Hematopoietic multipotent progenitor cell treated with erythropoietin and hydrocortisone succinate and interleukin-3 and kit ligand, for 4 days (in vitro differentiated cells): ENCODE measurements at regions not wholly inside any gene's neighbourhood (a gene's known extent, or its start where the extent isn't known, plus 50 kb on each side); places are given as distances from the start of the nearest gene placed in this dataset.
"Not testable (repeated sequence)": the region's sequence is repeated elsewhere in the genome, so short reads cannot be mapped to it uniquely, and the experiment has no call there.

ENCODE experiments used
- DNase-seq: peaks from one replicate; pipeline ENCODE4 v3.0.0-alpha.2; 2015

DNA sequence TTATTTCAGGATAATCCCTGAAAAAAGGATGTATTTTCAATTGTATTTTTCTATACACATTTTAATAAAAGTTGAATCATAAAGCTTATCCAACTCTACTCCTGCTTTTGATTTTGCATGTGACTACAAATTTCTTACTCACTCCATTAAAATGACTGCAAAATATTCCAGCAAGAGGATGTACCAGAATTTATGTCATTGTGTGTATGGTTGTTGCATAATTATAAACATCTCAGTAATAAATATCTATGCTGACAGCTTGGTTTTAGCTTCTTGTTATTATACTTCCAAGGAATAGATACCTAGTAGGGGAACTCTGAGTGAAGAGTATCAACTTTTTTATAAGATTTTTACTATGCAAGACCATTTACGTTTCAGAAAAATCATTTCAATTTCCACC is 463.2 kb upstream of the RUNX1 start:
- no peak for DNase-seq

GRCh38 chr21:35511696-35512162 is 462.6 kb upstream of the RUNX1 start:
- no peak for DNase-seq

GRCh38 chr21:35510957-35511695 is 462.0 kb upstream of the RUNX1 start:
- no peak for DNase-seq

- DNase-seq, result no peak
Observed at GRCh38 chr21:35510294-35510693, 461.2 kb upstream of the RUNX1 start.

- DNase-seq, result peak; percentile 75
Observed at GRCh38 chr21:35509001-35509704, 460.1 kb upstream of the RUNX1 start.

DNA sequence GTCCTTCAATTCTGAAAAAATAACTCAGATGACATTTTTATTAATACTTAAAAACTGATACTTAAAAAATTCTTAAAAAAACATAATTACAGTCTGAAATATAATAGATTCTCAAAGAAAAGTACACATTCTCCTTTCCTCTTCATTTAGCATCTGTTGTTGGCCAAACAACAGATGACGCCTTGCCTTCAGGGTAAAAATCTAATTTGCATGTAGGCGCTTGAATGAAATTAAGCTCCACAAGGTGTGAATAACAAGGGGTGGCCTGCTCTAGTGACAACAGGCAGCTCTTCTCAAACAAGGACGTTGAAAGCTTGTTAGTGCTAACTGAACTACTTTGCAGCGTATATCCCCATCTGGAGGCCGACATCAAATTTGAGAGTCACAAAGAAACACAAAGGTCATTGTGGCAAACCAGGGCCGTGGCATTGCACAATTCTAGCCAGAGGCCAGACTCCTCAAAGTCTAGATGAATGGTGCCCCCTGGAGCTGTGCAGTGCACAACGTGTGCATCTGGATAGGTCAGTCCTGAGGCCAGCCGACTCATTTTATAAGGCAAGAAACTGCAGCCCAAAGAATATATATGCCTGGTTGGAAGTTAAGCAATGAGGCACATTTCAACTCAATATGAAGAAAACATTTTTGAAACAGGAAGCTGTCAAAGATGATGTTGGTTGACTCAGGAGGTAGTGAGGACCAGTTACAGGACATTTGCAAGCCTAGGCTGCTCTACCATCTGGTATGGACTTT is 459.2 kb upstream of the RUNX1 start:
- peak; percentile 93 for DNase-seq

- DNase-seq, result peak; percentile 69
Observed at GRCh38 chr21:35507181-35507759, 458.2 kb upstream of the RUNX1 start.

DNA sequence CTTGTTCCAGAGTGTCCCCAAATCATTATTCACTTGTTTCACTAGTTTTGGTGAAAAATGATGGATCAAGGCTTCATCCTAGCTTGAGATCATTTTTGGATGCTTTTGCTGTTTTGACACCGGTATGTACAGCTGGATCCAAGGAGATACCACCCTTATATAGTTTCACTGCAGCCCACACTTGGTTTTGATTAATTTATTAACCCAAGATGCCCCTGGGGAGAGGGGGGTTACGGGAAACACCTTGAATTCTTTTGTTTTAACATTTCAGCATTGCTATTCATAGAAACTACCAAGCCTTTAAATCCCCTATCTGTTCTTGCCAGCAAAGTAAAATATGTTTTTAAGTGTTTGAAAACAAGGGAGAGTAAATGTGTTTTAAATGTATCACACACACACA is 457.7 kb upstream of the RUNX1 start:
- no peak for DNase-seq

DNA sequence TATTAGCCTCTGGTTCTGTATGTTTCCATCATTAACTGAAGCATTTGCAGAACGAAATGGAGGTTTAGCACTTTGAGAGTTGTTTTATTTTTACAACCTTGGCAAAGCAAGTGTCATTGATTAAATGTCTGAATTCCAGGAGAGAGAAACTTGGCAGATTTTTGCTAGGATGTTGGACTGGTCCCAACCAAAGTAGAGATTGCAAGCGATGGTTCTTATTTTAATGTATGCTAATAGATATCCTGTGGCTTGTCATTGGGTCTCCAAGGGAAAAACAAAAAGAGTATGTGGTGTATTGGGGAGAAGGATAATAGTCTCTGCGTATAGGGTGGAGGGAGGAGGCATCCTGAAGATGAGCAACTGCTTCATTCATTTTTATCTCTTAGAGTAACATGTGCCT is 457.2 kb upstream of the RUNX1 start:
- DNase-seq, result no peak

- DNase-seq, result no peak
Observed at GRCh38 chr21:35504951-35505466, 455.9 kb upstream of the RUNX1 start.

DNA sequence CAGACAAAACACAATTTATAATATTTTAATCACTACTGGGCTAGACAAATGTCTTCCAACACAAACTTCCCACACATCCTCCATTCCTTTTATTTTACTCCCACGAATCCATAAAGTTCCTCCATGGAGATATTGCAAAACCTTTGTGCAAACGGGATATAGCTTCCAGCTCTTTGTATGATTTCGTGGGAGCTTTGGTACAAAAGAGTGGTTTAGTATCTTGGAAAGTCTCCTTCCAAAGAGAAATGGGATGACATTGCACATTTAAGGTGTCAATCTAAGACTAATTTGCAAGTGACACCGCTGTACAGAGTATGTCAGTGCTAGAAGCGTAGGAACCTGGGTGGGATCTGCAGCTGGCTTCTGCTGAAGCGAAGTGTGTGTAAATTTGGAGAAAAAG is 455.2 kb upstream of the RUNX1 start:
- peak; percentile 36 for DNase-seq

DNA sequence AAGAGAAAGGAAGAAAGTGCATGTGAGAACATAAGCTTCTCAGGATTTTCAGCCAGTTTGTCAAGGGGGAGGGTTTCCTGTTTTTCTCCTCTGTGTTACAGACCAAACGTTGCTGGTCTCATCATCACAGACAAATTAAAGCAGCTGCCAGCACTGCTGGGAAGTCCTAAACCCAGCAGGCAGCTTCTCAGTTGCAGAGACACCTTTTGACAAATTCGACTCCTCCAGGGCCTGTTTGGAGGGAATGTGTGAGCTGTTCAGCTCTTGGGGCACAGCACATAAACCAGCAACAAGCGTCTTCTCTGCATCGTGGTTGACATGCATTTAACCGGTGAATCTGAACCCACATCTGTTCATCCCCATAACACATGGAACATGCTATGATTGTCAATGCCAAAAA is 454.6 kb upstream of the RUNX1 start:
- DNase-seq, result peak; percentile 53

DNA sequence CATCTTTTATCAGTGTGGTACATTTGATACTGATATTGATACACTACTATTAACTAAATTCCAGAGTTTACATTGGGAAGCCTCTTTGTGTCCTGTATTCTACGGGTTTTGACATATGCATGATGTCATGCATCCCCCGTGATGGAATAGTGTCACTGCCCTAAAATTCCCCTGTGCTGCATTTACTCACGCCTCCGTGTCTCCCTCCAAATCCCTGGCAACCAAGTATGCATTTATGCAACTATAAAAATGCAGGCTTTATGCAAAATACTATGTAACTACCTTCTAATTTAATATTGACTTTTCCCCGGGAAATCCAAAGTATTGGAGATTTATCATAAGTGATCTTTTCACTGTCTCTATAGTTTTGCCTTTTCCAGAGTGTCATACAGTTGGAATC is 453.7 kb upstream of the RUNX1 start:
- DNase-seq, result no peak

DNA sequence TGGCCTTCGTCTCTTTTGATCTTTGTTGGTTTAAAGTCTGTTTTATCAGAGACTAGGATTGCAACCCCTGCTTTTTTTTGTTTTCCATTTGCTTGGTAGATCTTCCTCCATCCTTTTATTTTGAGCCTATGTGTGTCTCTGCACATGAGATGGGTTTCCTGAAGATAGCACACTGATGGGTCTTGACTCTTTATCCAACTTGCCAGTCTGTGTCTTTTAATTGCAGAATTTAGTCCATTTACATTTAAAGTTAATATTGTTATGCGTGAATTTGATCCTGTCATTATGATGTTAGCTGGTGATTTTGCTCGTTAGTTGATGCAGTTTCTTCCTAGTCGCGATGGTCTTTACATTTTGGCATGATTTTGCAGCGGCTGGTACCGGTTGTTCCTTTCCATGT is 448.4 kb upstream of the RUNX1 start:
- DNase-seq, result not testable (repeated sequence)

- no peak for DNase-seq
Observed at GRCh38 chr21:35491920-35492678, 443.0 kb upstream of the RUNX1 start.

GRCh38 chr21:35491114-35491513 is 442.0 kb upstream of the RUNX1 start:
- DNase-seq, result no peak

DNA sequence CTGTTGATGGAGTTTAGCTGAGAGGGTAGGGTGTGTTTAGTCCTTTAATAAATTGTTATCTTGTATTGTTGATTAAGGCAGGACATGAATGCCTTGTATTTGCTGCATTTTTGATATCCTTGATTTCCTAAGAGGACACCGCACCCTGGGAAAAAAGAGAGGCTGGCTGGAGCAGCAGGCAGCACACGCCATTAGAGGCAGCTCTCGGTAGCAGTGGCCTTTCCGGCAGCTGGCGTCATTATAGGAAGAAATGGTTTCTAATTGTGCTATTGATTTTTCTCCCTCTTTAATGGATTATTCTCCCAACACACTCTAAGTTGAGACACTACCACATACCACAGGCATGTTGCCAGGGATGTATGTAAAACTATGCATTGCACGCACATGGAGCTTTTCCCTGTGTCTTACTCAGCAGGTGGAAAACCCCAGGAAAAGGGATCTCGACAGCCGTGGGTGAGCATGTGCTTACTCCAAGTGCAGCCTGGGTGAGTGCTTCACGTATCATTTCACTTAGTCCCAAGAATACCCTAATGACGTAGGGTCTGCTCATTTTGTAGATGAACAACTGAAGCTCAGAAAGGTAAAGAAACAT is 440.4 kb upstream of the RUNX1 start:
- DNase-seq, result no peak

DNA sequence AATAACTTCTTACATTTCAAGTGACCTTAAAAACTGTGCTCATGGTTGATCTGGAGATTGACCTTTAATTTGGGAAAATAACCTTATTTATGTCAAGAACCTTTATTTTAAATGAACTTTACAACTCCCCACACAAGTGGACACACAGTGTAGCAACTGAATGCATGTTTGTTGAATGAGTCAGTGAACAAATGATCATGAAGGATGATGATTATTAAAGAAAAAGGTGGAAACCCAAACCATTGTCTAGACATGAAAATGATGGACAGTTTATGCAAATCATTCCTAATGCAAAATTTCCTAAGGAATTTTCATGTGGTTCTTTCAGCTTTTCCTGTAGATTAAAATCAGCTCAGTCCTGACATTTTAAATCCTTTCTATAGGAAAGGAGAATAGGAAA is 439.8 kb upstream of the RUNX1 start:
- no peak for DNase-seq

GRCh38 chr21:35485364-35485763 is 436.3 kb upstream of the RUNX1 start:
- peak; percentile 70 for DNase-seq

DNA sequence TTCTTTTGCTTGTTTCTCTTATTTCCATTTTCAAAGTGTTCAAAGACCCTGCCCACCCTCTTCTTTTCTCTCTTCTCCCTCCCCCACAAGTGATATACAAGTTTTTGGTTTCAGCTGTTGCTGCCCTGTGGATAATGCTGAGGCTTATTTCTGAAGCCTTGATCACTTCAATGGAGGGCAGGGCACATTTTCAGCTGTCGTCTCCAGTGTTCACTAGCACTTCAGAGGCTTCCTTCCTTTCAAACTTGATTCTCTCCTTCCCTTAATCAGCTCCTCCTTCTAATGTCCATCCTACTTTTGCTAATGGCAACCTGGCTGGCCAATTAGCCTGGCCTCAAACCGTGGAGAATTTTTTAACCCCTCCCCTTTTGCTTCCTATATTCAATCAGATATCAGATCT is 435.7 kb upstream of the RUNX1 start:
- no peak for DNase-seq

GRCh38 chr21:35484032-35484431 is 434.9 kb upstream of the RUNX1 start:
- DNase-seq, result no peak
